ENCODE measurements at regions not wholly inside any gene's neighbourhood (a gene's known extent, or its start where the extent isn't known, plus 50 kb on each side); places are given as distances from the start of the nearest gene placed in this dataset.
"Not testable (repeated sequence)": the region's sequence is repeated elsewhere in the genome, so short reads cannot be mapped to it uniquely, and the experiment has no call there.

GRCh38 chr1:181936269-181936668, 125.2 kb downstream of the ZNF648 start:
- no peaks in the 10 kb centered on the region for H3K36me3 ChIP-seq (replicated peaks; ENCODE audit: low read depth, low read length)
- peak overlapping the region; percentile 78 for H3K4me2 ChIP-seq (ENCODE audit: low read length)
- H2AFZ ChIP-seq (ENCODE audit: low read depth, low read length) = no peak overlapping the region
- peaks cover 44% of the 10 kb centered on the region for H3K27me3 ChIP-seq (ENCODE audit: low read depth, low read length)
- H3K79me2 ChIP-seq (ENCODE audit: low read length) = no peaks in the 10 kb centered on the region
- H3K9ac ChIP-seq (ENCODE audit: low read length) = no peak overlapping the region
- H3K4me3 ChIP-seq (ENCODE audit: low read length) = no peak overlapping the region
- no peaks in the 10 kb centered on the region for H3K9me3 ChIP-seq (ENCODE audit: insufficient read depth, low read length)
- H3K4me1 ChIP-seq (ENCODE audit: low read length) = peaks cover 16% of the 10 kb centered on the region
- no peak for TF ChIP-seq CTCF (IDR thresholded peaks at IDR 0.05; ENCODE audit: low read depth, low read length)
- no peak for TF ChIP-seq EZH2phosphoT487 (IDR thresholded peaks at IDR 0.05; ENCODE audit: low read depth)
- peaks cover 7% of the 10 kb centered on the region; the same call in 1 of the 2 replicates for H4K20me1 ChIP-seq (ENCODE audit: insufficient read depth, low read length)
- no peak overlapping the region for H3K27ac ChIP-seq (ENCODE audit: low read length)

GRCh38 chr1:181931873-181932272, 129.6 kb downstream of the ZNF648 start:
- H3K79me2 ChIP-seq (ENCODE audit: low read length) = no peaks in the 10 kb centered on the region
- no peak overlapping the region for H3K4me3 ChIP-seq (ENCODE audit: low read length)
- no peak overlapping the region for H3K27ac ChIP-seq (ENCODE audit: low read length)
- H3K9ac ChIP-seq (ENCODE audit: low read length) = no peak overlapping the region
- H3K9me3 ChIP-seq (ENCODE audit: insufficient read depth, low read length) = no peaks in the 10 kb centered on the region
- no peaks in the 10 kb centered on the region for H3K36me3 ChIP-seq (replicated peaks; ENCODE audit: low read depth, low read length)
- H3K4me2 ChIP-seq (ENCODE audit: low read length) = no peak overlapping the region
- no peak for TF ChIP-seq CTCF (IDR thresholded peaks at IDR 0.05; ENCODE audit: low read depth, low read length)
- no peak for TF ChIP-seq EZH2phosphoT487 (IDR thresholded peaks at IDR 0.05; ENCODE audit: low read depth)
- H3K4me1 ChIP-seq (ENCODE audit: low read length) = peaks cover 9% of the 10 kb centered on the region
- H2AFZ ChIP-seq (ENCODE audit: low read depth, low read length) = no peak overlapping the region
- peaks cover 73% of the 10 kb centered on the region for H3K27me3 ChIP-seq (ENCODE audit: low read depth, low read length)
- H4K20me1 ChIP-seq (ENCODE audit: insufficient read depth, low read length) = peaks cover 7% of the 10 kb centered on the region; the same call in 1 of the 2 replicates

GRCh38 chr1:181930187-181930586, 131.3 kb downstream of the ZNF648 start:
- Histone ChIP-seq H2AFZ (ENCODE audit: low read depth, low read length) (no peak overlapping the region), H3K4me3 (ENCODE audit: low read length) (no peak overlapping the region), H3K27me3 (ENCODE audit: low read depth, low read length) (peaks cover 66% of the 10 kb centered on the region), H3K4me2 (ENCODE audit: low read length) (no peak overlapping the region), H3K9ac (ENCODE audit: low read length) (no peak overlapping the region), H3K27ac (ENCODE audit: low read length) (no peak overlapping the region), H3K9me3 (ENCODE audit: insufficient read depth, low read length) (no peaks in the 10 kb centered on the region), H3K4me1 (ENCODE audit: low read length) (no peaks in the 10 kb centered on the region), H4K20me1 (ENCODE audit: insufficient read depth, low read length) (no peaks in the 10 kb centered on the region), H3K79me2 (ENCODE audit: low read length) (no peaks in the 10 kb centered on the region), H3K36me3 (replicated peaks; ENCODE audit: low read depth, low read length) (no peaks in the 10 kb centered on the region)
- TF ChIP-seq CTCF (IDR thresholded peaks at IDR 0.05; ENCODE audit: low read depth, low read length) (no peak), EZH2phosphoT487 (IDR thresholded peaks at IDR 0.05; ENCODE audit: low read depth) (no peak)

DNA sequence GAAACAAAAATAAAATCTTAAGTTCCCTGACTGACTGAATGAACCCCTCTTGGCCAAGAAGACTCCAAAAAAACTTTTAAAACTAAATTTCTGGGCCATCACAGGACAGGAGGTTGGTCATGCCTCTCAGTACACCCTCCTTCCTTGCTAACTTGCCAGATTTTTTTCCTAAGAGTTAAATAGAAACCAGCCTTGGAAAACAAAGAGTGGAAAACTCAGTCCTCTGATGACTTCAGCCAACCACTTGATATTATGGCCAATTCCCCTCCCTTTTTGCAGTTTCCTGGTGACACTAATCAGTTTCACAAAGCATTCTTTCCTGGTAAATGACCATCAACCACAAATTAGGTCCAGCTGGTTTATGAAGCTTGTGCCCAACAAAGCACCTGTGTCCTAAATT, 134.8 kb downstream of the ZNF648 start:
- Histone ChIP-seq H3K36me3 (replicated peaks; ENCODE audit: low read depth, low read length) (no peaks in the 10 kb centered on the region), H3K27ac (ENCODE audit: low read length) (no peak overlapping the region), H3K4me1 (ENCODE audit: low read length) (no peaks in the 10 kb centered on the region), H3K9me3 (ENCODE audit: insufficient read depth, low read length) (no peaks in the 10 kb centered on the region), H3K9ac (ENCODE audit: low read length) (no peak overlapping the region), H2AFZ (ENCODE audit: low read depth, low read length) (no peak overlapping the region), H4K20me1 (ENCODE audit: insufficient read depth, low read length) (no peaks in the 10 kb centered on the region), H3K4me2 (ENCODE audit: low read length) (no peak overlapping the region), H3K27me3 (ENCODE audit: low read depth, low read length) (peaks cover 41% of the 10 kb centered on the region), H3K4me3 (ENCODE audit: low read length) (no peak overlapping the region), H3K79me2 (ENCODE audit: low read length) (no peaks in the 10 kb centered on the region)
- TF ChIP-seq CTCF (IDR thresholded peaks at IDR 0.05; ENCODE audit: low read depth, low read length) (no peak), EZH2phosphoT487 (IDR thresholded peaks at IDR 0.05; ENCODE audit: low read depth) (no peak)

GRCh38 chr1:181924034-181924433, 137.5 kb downstream of the ZNF648 start:
- H3K27ac ChIP-seq (ENCODE audit: low read length); H2AFZ ChIP-seq (ENCODE audit: low read depth, low read length); H3K79me2 ChIP-seq (ENCODE audit: low read length); H3K4me1 ChIP-seq (ENCODE audit: low read length); H3K9me3 ChIP-seq (ENCODE audit: insufficient read depth, low read length); H3K4me3 ChIP-seq (ENCODE audit: low read length); H3K4me2 ChIP-seq (ENCODE audit: low read length); H3K36me3 ChIP-seq (replicated peaks; ENCODE audit: low read depth, low read length); H4K20me1 ChIP-seq (ENCODE audit: insufficient read depth, low read length); H3K9ac ChIP-seq (ENCODE audit: low read length): not testable (repeated sequence)
- H3K27me3 ChIP-seq (ENCODE audit: low read depth, low read length) = peaks cover 28% of the 10 kb centered on the region
